ENCODE measurements at regions not wholly inside any gene's neighbourhood (a gene's known extent, or its start where the extent isn't known, plus 50 kb on each side); places are given as distances from the start of the nearest gene placed in this dataset.

- H3K4me3 ChIP-seq = no peak overlapping the region
- no peak overlapping the region for H3K27ac ChIP-seq
- TF ChIP-seq, protein P1, sequence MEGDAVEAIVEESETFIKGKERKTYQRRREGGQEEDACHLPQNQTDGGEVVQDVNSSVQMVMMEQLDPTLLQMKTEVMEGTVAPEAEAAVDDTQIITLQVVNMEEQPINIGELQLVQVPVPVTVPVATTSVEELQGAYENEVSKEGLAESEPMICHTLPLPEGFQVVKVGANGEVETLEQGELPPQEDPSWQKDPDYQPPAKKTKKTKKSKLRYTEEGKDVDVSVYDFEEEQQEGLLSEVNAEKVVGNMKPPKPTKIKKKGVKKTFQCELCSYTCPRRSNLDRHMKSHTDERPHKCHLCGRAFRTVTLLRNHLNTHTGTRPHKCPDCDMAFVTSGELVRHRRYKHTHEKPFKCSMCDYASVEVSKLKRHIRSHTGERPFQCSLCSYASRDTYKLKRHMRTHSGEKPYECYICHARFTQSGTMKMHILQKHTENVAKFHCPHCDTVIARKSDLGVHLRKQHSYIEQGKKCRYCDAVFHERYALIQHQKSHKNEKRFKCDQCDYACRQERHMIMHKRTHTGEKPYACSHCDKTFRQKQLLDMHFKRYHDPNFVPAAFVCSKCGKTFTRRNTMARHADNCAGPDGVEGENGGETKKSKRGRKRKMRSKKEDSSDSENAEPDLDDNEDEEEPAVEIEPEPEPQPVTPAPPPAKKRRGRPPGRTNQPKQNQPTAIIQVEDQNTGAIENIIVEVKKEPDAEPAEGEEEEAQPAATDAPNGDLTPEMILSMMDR (IDR thresholded peaks at IDR 0.05) = no peak
- H3K4me1 ChIP-seq = no peaks in the 10 kb centered on the region
- DNase-seq (no peak), ATAC-seq (no peak)
- no peaks in the 10 kb centered on the region for H3K9me3 ChIP-seq
- no peaks in the 10 kb centered on the region for H3K27me3 ChIP-seq (ENCODE audit: insufficient read depth in 3 of 3, low read length in 2 of 3)
- H3K36me3 ChIP-seq (ENCODE audit: insufficient read depth in 1 of 2, low read depth in 1 of 2) = no peaks in the 10 kb centered on the region
- WGBS, 3 donors = 89 to 90% (median 90%) methylated on average over 3 of the region's 3 CpGs
- intact Hi-C loops (cut with DNase I) = no loop called here
These were observed 1511.0 kb downstream of the FSTL5 start for GRCh38 chr4:160652790-160653189.

DNA sequence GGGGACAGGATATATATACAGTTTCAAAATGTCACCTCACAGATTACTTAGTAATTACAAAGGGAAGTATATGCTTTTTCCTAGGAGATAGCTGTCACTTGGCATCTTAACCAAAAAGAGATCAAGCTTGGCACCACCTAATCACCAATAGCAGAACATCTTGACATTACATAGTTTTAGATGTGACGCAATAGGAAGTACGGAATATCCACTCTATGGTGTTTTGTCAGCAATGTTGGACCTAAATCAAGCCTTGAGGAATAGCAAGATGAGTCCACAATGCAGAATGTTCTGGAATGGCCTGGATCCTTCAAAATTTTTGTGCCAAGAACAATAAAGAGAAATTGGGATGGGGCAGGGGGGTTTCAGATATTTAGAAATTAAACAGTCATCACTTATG, 1488.2 kb downstream of the FSTL5 start:
- Histone ChIP-seq H3K4me3 (no peak overlapping the region), H3K36me3 (ENCODE audit: insufficient read depth in 1 of 2, low read depth in 1 of 2) (no peaks in the 10 kb centered on the region), H3K9me3 (peaks cover 3% of the 10 kb centered on the region), H3K4me1 (no peaks in the 10 kb centered on the region), H3K27ac (no peak overlapping the region), H3K27me3 (ENCODE audit: insufficient read depth in 3 of 3, low read length in 2 of 3) (no peaks in the 10 kb centered on the region)
- ATAC-seq = no peak
- intact Hi-C loops (cut with DNase I) = no loop called here
- 92 to 95% (median 94%) methylated on average over 2 of the region's 2 CpGs for WGBS, 3 donors
- TF ChIP-seq, protein P1 (IDR thresholded peaks at IDR 0.05) = no peak
- DNase-seq = no peak

DNA sequence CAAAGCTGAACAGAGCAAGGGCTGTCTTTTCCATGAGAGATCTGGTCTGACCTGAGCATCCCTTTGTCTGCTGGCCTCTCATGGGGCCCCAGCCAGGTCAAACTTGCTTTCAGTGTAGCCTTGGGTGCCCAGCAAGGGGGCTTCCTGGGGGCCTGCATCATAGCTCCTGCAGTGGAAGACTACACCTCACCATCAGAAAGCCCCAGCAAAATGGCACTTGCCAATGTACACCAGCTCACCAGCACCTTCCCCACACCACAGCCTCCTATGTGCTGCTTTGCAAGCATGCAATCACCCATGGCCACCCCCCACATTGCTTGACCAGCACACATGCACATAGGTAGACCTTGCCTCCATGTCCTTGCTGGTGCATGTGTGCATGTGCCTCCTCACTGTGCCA, 1478.1 kb downstream of the FSTL5 start:
- Histone ChIP-seq H3K36me3 (ENCODE audit: insufficient read depth in 1 of 2, low read depth in 1 of 2) (no peaks in the 10 kb centered on the region), H3K4me1 (no peaks in the 10 kb centered on the region), H3K27ac (no peak overlapping the region), H3K27me3 (ENCODE audit: insufficient read depth in 3 of 3, low read length in 2 of 3) (no peaks in the 10 kb centered on the region), H3K9me3 (no peaks in the 10 kb centered on the region), H3K4me3 (no peak overlapping the region)
- no peak for DNase-seq
- no peak for ATAC-seq
- intact Hi-C loops (cut with DNase I) = no loop called here
- TF ChIP-seq, protein P1 (IDR thresholded peaks at IDR 0.05) = no peak

DNA sequence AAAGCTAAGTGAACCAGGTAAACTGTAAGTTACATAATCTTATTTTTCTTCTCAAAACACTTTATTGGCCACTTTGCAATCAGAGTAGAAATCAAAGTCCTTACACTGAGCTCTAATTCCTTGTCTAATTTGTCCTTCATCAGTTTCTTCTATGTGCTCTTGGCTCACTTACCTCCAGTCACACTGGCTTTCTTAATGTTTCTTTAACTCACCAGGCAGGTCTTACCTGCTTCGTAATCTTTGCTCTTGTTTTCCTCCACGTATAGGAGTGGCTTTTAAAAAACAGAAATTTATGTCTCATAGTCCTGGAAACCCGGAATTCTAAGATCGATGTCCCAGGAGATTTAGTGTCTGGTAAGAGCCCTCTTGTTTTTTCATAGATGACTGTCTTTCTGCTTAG, 1462.1 kb downstream of the FSTL5 start:
- intact Hi-C loops (cut with DNase I) = no loop called here
- H3K27ac ChIP-seq = no peak overlapping the region
- DNase-seq = no peak
- no peaks in the 10 kb centered on the region for H3K36me3 ChIP-seq (ENCODE audit: insufficient read depth in 1 of 2, low read depth in 1 of 2)
- H3K9me3 ChIP-seq = no peaks in the 10 kb centered on the region
- H3K4me3 ChIP-seq = no peak overlapping the region
- no peaks in the 10 kb centered on the region for H3K4me1 ChIP-seq
- ATAC-seq = no peak
- no peaks in the 10 kb centered on the region for H3K27me3 ChIP-seq (ENCODE audit: insufficient read depth in 3 of 3, low read length in 2 of 3)
- WGBS, 3 donors = 79 to 82% (median 82%) methylated on average over 4 of the region's 4 CpGs
- TF ChIP-seq, protein P1 (IDR thresholded peaks at IDR 0.05) = no peak

GRCh38 chr4:160709026-160709425, 1454.8 kb downstream of the FSTL5 start:
- TF ChIP-seq, protein P1 (IDR thresholded peaks at IDR 0.05) = no peak
- Histone ChIP-seq H3K4me3 (no peak overlapping the region), H3K4me1 (no peaks in the 10 kb centered on the region), H3K27ac (no peak overlapping the region), H3K27me3 (ENCODE audit: insufficient read depth in 3 of 3, low read length in 2 of 3) (no peaks in the 10 kb centered on the region), H3K36me3 (ENCODE audit: insufficient read depth in 1 of 2, low read depth in 1 of 2) (no peaks in the 10 kb centered on the region), H3K9me3 (no peaks in the 10 kb centered on the region)
- 52 to 65% (median 54%) methylated on average over 2 of the region's 2 CpGs for WGBS, 3 donors
- intact Hi-C loops (cut with DNase I) = no loop called here
- ATAC-seq (no peak), DNase-seq (no peak)
